ENCODE measurements at regions not wholly inside any gene's neighbourhood (a gene's known extent, or its start where the extent isn't known, plus 50 kb on each side); places are given as distances from the start of the nearest gene placed in this dataset.

GRCh38 chr5:51859624-51860023, 476.4 kb downstream of the ISL1 start:
- Histone ChIP-seq H3K9me3 (no peaks in the 10 kb centered on the region), H3K27ac (no peak overlapping the region), H3K4me3 (no peak overlapping the region), H3K27me3 (no peaks in the 10 kb centered on the region), H3K4me1 (peaks cover 0 to 3% (median 0%) of the 10 kb centered on the region in 4 donors), H3K36me3 (no peaks in the 10 kb centered on the region)
- TF ChIP-seq POLR2A (IDR thresholded peaks at IDR 0.05), result no peak
- TF ChIP-seq, protein P1, sequence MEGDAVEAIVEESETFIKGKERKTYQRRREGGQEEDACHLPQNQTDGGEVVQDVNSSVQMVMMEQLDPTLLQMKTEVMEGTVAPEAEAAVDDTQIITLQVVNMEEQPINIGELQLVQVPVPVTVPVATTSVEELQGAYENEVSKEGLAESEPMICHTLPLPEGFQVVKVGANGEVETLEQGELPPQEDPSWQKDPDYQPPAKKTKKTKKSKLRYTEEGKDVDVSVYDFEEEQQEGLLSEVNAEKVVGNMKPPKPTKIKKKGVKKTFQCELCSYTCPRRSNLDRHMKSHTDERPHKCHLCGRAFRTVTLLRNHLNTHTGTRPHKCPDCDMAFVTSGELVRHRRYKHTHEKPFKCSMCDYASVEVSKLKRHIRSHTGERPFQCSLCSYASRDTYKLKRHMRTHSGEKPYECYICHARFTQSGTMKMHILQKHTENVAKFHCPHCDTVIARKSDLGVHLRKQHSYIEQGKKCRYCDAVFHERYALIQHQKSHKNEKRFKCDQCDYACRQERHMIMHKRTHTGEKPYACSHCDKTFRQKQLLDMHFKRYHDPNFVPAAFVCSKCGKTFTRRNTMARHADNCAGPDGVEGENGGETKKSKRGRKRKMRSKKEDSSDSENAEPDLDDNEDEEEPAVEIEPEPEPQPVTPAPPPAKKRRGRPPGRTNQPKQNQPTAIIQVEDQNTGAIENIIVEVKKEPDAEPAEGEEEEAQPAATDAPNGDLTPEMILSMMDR (IDR thresholded peaks at IDR 0.05), result no peak
- TF ChIP-seq POLR2AphosphoS5 (IDR thresholded peaks at IDR 0.05), result no peak
- no peak for TF ChIP-seq EP300 (IDR thresholded peaks at IDR 0.05; ENCODE audit: low read depth)
- in situ Hi-C loops (cut with MboI; ENCODE audit: low pct_ligation_motif_present in 1 of 4, low pct_unique_long_range_greater_than_20kb in 1 of 4, low sequenced_read_pairs in 3 of 4) (no loop called here), intact Hi-C loops (cut with DNase I; ENCODE audit: low total_unique reads) (no loop called here)
- no peak for DNase-seq
- WGBS, 2 donors (ENCODE audit: low coverage in 1 of 2), result 50 to 62% methylated on average over 4 of the region's 4 CpGs

GRCh38 chr5:51860532-51861018, 477.3 kb downstream of the ISL1 start:
- intact Hi-C loops (cut with DNase I; ENCODE audit: low total_unique reads) (no loop called here), in situ Hi-C loops (cut with MboI; ENCODE audit: low pct_ligation_motif_present in 1 of 4, low pct_unique_long_range_greater_than_20kb in 1 of 4, low sequenced_read_pairs in 3 of 4) (no loop called here)
- H3K27ac ChIP-seq, result no peak overlapping the region
- no peaks in the 10 kb centered on the region for H3K27me3 ChIP-seq
- peaks cover 0 to 3% (median 0%) of the 10 kb centered on the region in 4 donors for H3K4me1 ChIP-seq
- H3K4me3 ChIP-seq, result no peak overlapping the region
- WGBS, 2 donors (ENCODE audit: low coverage in 1 of 2), result 34 to 43% methylated on average over 1 of the region's 1 CpG
- H3K9me3 ChIP-seq, result no peaks in the 10 kb centered on the region
- DNase-seq, result no peak
- TF ChIP-seq EP300 (IDR thresholded peaks at IDR 0.05; ENCODE audit: low read depth) (no peak), POLR2AphosphoS5 (IDR thresholded peaks at IDR 0.05) (peak in 1 of 3 donors; percentile 9)
- H3K36me3 ChIP-seq, result no peaks in the 10 kb centered on the region

DNA sequence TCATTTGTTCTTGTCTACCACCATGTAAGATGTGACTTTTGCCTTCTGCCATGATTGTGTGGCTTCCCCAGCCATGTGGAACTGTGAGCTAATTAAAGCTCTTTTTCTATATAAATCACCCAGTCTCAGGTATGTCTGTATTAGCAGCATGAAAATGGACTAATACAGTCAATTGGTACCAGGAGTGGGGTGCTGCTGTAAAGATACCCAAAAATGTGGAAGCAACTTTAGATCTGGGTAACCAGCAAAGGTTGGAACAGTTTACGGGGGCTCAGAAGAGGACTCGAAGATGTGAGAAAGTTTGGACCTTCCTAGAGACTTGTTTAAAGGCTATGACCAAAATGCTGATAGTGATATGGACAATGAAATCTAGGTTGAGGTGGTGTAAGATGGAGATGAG, 488.9 kb downstream of the ISL1 start:
- in situ Hi-C loops (cut with MboI; ENCODE audit: low pct_ligation_motif_present in 1 of 4, low pct_unique_long_range_greater_than_20kb in 1 of 4, low sequenced_read_pairs in 3 of 4) (no loop called here), intact Hi-C loops (cut with DNase I; ENCODE audit: low total_unique reads) (no loop called here)
- Histone ChIP-seq H3K27ac (no peak overlapping the region), H3K4me1 (no peaks in the 10 kb centered on the region), H3K36me3 (no peaks in the 10 kb centered on the region), H3K9me3 (peaks cover 3 to 7% of the 10 kb centered on the region in 2 donors), H3K4me3 (no peak overlapping the region), H3K27me3 (no peaks in the 10 kb centered on the region)
- no peak for TF ChIP-seq POLR2AphosphoS5 (IDR thresholded peaks at IDR 0.05)
- TF ChIP-seq, protein P1 (IDR thresholded peaks at IDR 0.05), result no peak
- no peak for TF ChIP-seq EP300 (IDR thresholded peaks at IDR 0.05; ENCODE audit: low read depth)
- no peak for TF ChIP-seq POLR2A (IDR thresholded peaks at IDR 0.05)
- 91 to 93% methylated on average over 2 of the region's 2 CpGs for WGBS, 2 donors (ENCODE audit: low coverage in 1 of 2)
- no peak for DNase-seq

DNA sequence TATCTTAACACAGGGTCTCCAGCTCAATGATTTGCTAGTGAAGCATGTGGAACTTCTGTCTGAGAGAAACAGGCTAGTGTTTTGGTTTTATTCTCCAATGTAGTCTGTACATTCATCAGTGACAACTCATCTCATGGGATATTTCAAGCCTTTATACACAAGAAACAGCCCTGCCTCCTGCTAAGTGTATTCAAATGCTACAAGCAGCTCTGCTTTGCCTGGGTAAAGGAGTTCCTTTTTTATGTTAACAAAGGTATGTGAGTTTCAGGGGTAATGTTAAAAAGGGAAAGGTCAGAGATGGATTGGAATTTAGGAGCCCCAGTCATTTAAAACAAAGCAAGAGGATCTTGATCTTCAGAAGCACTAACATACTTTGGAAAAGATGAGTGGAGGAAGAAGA, 498.7 kb downstream of the ISL1 start:
- no peaks in the 10 kb centered on the region for H3K36me3 ChIP-seq
- no peaks in the 10 kb centered on the region for H3K9me3 ChIP-seq
- no peaks in the 10 kb centered on the region for H3K27me3 ChIP-seq
- no peak overlapping the region for H3K27ac ChIP-seq
- TF ChIP-seq EP300 (IDR thresholded peaks at IDR 0.05; ENCODE audit: low read depth) (no peak), POLR2AphosphoS5 (IDR thresholded peaks at IDR 0.05) (no peak), POLR2A (IDR thresholded peaks at IDR 0.05) (no peak)
- TF ChIP-seq, protein P1 (IDR thresholded peaks at IDR 0.05), result no peak
- in situ Hi-C loops (cut with MboI; ENCODE audit: low pct_ligation_motif_present in 1 of 4, low pct_unique_long_range_greater_than_20kb in 1 of 4, low sequenced_read_pairs in 3 of 4) (no loop called here), intact Hi-C loops (cut with DNase I; ENCODE audit: low total_unique reads) (no loop called here)
- DNase-seq, result no peak
- no peaks in the 10 kb centered on the region for H3K4me1 ChIP-seq
- no peak overlapping the region for H3K4me3 ChIP-seq

GRCh38 chr5:51882647-51883046, 499.4 kb downstream of the ISL1 start:
- 17 to 21% methylated on average over 1 of the region's 1 CpG for whole genome bisulfite sequencing, 2 donors (ENCODE audit: low coverage in 1 of 2)
- no peak for DNase-seq
- intact Hi-C loops (cut with DNase I; ENCODE audit: low total_unique reads), result no loop called here
- TF ChIP-seq EP300 (IDR thresholded peaks at IDR 0.05; ENCODE audit: low read depth) (no peak), POLR2AphosphoS5 (IDR thresholded peaks at IDR 0.05) (no peak), POLR2A (IDR thresholded peaks at IDR 0.05) (no peak)
- TF ChIP-seq, protein P1 (IDR thresholded peaks at IDR 0.05), result no peak
- H3K9me3 ChIP-seq, result no peaks in the 10 kb centered on the region
- in situ Hi-C loops (cut with MboI; ENCODE audit: low pct_ligation_motif_present in 1 of 4, low pct_unique_long_range_greater_than_20kb in 1 of 4, low sequenced_read_pairs in 3 of 4), result no loop called here
- no peak overlapping the region for H3K4me3 ChIP-seq
- no peak overlapping the region for H3K27ac ChIP-seq
- no peaks in the 10 kb centered on the region for H3K36me3 ChIP-seq
- no peaks in the 10 kb centered on the region for H3K4me1 ChIP-seq
- no peaks in the 10 kb centered on the region for H3K27me3 ChIP-seq
